Hypothalamus (tissue), 51 donors: ENCODE measurements at regions not wholly inside any gene's neighbourhood (a gene's known extent, or its start where the extent isn't known, plus 50 kb on each side); places are given as distances from the start of the nearest gene placed in this dataset.
A peak's percentile ranks its signal among the peaks of the same experiment; 100 is the strongest.
"Not testable (repeated sequence)": the region's sequence is repeated elsewhere in the genome, so short reads cannot be mapped to it uniquely, and the experiment has no call there.

ENCODE experiments used
- DNase-seq, 51 donors: peaks; one replicate each; lab custom pipeline; 2025; lab: John Stamatoyannopoulos, UW

DNA sequence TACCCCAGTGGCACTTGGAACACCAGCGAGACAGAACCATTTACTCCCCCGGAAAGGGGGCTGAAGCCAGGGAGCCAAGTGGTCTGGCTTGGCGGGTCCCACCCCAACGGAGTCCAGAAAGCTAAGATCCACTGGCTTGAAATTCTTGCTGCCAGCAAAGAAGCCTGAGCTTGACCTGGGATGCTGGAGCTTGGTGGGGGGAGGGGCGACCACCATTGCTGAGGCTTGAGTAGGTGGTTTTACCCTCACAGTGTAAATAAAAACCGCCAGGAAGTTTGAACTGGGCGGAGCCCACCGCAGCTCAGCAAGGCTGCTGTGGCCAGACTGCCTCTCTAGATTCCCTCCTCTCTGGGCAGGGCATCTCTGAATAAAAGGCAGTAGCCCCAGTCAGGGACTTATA, 62.8 kb downstream of the RPS24 start:
- DNase-seq, result not testable (repeated sequence)

GRCh38 chr10:78102593-78102992, 68.9 kb downstream of the RPS24 start:
- not testable (repeated sequence) for DNase-seq

- DNase-seq, result no peak
Measured at GRCh38 chr10:78109210-78109609, 75.5 kb downstream of the RPS24 start.

DNA sequence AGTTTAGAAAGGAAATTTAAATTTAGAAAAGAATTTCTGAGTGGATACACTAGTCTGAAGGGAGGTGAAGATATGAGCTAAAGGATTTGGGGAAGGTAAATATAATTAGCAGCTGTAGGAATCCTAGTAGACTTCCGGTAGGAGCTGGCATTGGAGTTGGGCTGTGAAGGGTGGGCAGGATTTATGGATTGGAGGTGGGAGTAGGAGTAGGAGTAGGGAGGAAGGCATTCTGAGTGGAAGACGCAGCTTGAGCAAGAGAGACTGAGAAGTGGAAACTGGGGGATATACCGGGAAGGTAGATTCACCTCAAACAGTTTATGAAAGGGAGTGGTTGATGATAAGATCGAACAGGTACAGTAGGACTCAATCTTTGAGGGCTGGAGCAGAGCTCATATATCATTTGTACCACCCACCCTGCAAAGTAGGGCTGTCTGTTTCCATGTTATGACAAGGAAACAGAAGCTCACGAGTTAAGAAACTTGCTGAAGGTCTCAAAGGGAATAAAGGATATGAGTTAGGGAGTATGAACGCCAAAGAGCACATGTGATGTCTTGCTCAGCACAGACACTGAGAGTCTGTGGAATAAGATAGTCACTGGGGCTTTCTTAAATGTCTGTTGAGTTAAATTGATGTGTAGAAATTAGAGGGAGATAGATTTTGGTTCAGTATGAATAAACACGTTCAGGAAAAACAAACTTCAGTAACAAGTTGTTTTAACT, 81.6 kb downstream of the RPS24 start:
- DNase-seq, result no peak

DNA sequence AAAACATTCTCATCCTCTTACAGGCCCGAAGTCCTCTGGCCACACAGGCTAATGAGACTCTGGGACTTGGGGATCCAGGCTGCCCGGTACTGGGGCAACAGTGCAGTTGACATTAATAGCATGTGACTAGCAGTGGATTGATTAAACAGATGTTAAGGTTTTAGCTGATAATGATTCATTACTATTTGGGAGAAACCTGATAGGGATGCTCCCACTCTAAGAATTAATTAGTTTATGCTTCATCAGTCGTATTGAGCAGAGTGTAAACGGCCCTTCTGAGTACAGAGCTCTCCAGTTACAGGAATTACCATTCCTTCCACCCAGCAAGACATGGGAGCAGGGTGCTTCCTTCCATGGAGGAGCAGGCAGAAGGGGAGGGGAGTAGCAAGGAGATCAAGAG, 82.7 kb downstream of the RPS24 start:
- no peak for DNase-seq

DNA sequence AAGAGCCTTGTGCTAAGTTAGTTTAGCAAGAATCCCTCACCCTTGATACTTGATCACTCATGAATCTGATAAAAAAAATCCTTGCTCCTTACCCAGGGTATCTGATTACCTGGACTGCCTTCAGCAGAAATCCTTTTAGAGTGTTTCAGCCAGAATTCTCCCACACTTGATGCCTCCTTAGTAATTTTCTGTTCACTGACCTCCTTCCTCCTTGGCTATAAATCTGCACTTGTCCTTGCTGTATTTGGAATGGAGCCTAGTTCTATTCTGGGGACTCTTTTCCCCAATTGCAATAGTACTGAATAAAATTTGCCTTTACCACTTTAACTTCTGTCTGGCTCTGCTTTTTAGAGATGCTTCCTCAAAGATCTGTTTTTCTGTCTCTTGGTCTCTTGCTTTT, 84.9 kb downstream of the RPS24 start:
- no peak for DNase-seq

GRCh38 chr10:78121801-78122200, 88.1 kb downstream of the RPS24 start:
- DNase-seq, result no peak

DNA sequence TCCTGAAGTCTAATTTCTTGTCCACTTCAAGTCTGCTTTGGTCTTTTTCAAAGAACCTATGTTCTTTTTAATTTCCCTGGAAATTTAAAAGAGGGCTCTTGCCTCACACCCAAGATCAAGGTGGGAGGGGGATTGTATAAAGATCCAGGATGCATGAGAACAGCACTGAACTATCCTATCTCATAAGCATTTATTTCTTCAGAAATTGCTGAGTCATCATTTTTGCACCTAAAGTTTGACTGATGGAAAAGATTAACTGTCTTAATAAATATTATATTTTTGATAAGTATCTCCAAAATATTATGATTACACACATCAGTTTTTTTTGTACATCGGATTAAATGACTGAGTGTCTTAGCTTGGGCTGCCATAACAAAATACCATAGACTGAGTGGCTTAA, 90.5 kb downstream of the RPS24 start:
- no peak for DNase-seq

DNA sequence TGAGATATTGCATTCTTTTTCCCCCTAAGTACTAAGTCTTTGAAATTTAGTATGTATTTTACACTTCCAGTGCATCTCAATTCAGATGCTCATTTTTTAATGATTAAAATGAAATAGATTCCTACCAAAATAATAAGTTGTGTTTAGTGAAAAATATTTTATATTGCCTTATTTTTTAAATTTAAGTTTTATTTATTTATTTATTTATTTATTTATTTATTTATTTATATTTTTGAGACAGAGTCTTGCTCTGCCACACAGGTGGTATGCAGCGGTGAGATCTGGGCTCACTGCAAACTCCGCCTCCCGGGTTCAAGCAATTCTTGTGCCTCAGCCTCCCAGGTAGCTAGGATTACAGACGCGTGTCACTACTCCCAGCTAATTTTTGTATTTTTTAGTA, 95.5 kb downstream of the RPS24 start:
- DNase-seq, result no peak

GRCh38 chr10:78130966-78131710, 97.5 kb downstream of the RPS24 start:
- no peak for DNase-seq

DNA sequence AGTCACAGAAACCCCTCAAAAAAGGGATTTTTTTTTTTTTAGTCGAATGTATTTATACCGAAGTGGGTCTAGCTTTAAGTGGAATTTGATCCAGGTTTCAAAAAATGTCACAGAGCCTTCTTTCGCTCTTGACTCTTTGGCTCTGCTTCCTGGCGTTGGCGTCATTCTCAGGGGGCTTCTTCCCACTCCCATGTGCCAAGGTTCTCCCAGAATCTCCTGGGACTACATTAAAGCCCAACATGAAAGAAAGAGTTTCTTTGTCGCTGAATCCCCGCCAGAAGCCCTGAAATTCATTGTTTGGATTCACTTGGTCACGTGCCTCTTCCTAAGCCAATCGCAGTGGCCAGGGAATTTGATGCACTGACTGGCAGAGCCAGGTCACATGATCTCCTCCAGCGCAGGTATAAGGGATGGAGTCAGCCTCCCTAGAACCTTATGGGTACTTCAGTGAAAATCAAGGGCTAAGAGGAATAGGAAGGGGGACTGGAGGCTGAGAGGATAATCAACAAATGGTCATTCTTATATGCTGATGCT, 101.2 kb downstream of the RPS24 start:
- no peak for DNase-seq

GRCh38 chr10:78137147-78137546, 103.5 kb downstream of the RPS24 start:
- DNase-seq, result no peak

- peak in 22 of 51 donors; percentile 2 to 49 (median 15) for DNase-seq
Measured at GRCh38 chr10:78139341-78139740, 105.7 kb downstream of the RPS24 start.

DNA sequence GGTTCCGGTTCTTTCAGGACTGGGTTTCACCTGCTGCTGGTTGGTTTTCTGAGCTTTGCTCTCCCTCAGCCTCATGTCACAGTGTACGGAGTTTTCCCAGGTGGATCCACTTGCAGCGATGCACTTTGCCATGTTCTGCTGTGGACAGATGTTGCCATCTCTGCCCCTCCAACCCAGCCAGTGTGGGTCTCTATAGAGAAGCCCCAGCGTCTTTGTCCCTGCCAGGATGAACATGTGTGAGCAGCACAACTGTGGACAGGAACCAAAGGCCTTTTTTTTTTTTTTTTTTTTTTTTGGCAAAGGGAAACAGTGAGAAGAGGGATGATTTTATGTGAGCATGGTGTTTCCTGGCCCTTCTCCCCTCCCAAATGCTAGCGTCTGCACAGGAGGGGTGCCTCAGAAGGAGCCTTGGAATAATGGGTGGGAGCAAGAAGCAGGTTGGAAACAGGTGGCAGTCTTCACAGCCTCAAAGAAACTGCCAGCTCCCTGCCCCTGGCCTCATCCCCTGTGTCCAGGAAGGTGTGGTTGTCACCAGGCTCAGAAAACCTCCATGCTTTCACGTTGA, 106.5 kb downstream of the RPS24 start:
- DNase-seq, result no peak

- no peak for DNase-seq
Measured at GRCh38 chr10:78143576-78143975, 109.9 kb downstream of the RPS24 start.

GRCh38 chr10:78146200-78146599, 112.5 kb downstream of the RPS24 start:
- no peak for DNase-seq

GRCh38 chr10:78147202-78147601, 113.5 kb downstream of the RPS24 start:
- no peak for DNase-seq

DNA sequence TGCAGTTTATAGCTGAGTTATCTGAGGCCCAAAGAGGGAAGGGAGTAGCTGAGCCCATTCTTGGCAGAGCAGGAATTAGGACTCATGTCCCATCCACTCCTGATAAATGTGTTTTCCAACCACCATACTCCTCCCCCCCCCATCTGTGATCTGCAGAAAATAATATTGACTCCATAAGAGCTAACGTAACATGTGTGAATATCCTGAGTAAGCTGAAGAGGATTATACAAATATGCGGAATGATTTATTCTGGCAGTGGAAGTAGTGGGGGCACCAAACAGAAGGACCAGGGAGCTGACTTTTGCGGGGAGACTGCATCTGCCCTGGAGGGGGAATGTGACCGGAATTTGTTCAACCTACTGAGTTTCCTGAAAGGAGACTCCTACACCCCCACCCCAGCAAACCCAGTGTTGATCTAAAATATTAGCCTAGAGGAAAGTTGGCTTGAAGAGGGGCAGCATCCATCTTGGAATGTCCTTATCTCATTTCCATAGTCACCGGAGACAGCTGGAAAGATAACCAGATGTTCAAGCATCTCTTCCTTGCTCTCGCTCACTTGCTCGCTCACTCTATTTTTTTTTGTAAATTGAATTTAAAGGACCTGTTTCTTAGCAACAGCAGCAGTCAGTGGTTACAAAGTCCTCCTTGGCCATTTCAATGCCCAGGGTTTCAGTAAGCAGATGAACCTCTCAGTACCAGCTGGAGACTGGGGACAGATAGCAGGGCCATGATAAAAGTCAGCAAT, 114.7 kb downstream of the RPS24 start:
- no peak for DNase-seq

GRCh38 chr10:78148961-78149612, 115.4 kb downstream of the RPS24 start:
- no peak for DNase-seq

GRCh38 chr10:78150756-78151155, 117.1 kb downstream of the RPS24 start:
- no peak for DNase-seq
